Spleen (tissue), 11 donors: ENCODE measurements at regions not wholly inside any gene's neighbourhood (a gene's known extent, or its start where the extent isn't known, plus 50 kb on each side); places are given as distances from the start of the nearest gene placed in this dataset.

Source experiments
- DNase-seq: peaks from one replicate; pipeline ENCODE4 v3.0.0-alpha.2; 2020
- H3K27ac ChIP-seq, 8 donors: fragments of 200-600 bp; sonication (generic) in 7 of 8; 1 replicate in 4 of 8; 2 replicates in 4 of 8; pipeline versions ENCODE4 v1.5.0 to v1.8.0; 2016 to 2021; ENCODE audit warnings: inconsistent platforms in 4 of 8, mild to moderate bottlenecking in 4 of 8, moderate library complexity in 1 of 8
- H3K27me3 ChIP-seq, 7 donors: fragments of 200-600 bp; sonication (generic) in 6 of 7; replicated peaks in 1 of 7; 1 replicate in 4 of 7; 2 replicates in 3 of 7; pipeline versions ENCODE4 v1.5.0 to v1.8.0; 2016 to 2021; ENCODE audit warnings: inconsistent platforms in 3 of 7, mild to moderate bottlenecking in 1 of 7
- H3K36me3 ChIP-seq, 6 donors: fragments of 200-600 bp; sonication (generic) in 5 of 6; 1 replicate in 4 of 6; 2 replicates in 2 of 6; pipeline versions ENCODE4 v1.5.0 to v1.8.0; 2016 to 2021; ENCODE audit warnings: inconsistent platforms in 2 of 6
- H3K4me1 ChIP-seq, 6 donors: fragments of 200-600 bp; sonication (generic) in 5 of 6; 1 replicate in 3 of 6; 2 replicates in 3 of 6; pipeline versions ENCODE4 v1.5.0 to v1.8.0; 2016 to 2021; ENCODE audit warnings: inconsistent platforms in 3 of 6
- H3K4me3 ChIP-seq, 8 donors: fragments of 200-600 bp; sonication (generic) in 7 of 8; 1 replicate in 4 of 8; 2 replicates in 4 of 8; pipeline versions ENCODE4 v1.5.0 to v1.8.0; 2016 to 2021; ENCODE audit warnings: inconsistent platforms in 4 of 8, mild to moderate bottlenecking in 4 of 8, moderate library complexity in 2 of 8
- H3K9me3 ChIP-seq, 8 donors: fragments of 200-600 bp; sonication (generic) in 7 of 8; 1 replicate in 4 of 8; 2 replicates in 4 of 8; pipeline versions ENCODE4 v1.5.0 to v1.8.0; 2016 to 2021; ENCODE audit warnings: inconsistent platforms in 4 of 8
- POLR2A ChIP-seq, 3 donors: fragments of 450-650 bp; IDR thresholded peaks; one replicate each; pipeline ENCODE4 v1.5.1; 2017; ENCODE audit warnings: antibody characterized with exemption in 3 of 3, mild to moderate bottlenecking in 1 of 3
- POLR2AphosphoS5 ChIP-seq, 3 donors: sonication (generic); formaldehyde crosslinking; IDR thresholded peaks; one replicate each; pipeline ENCODE4 v1.5.1; 2017; ENCODE audit warnings: antibody characterized with exemption in 3 of 3
- WGBS, 5 donors: extraction: QIAGEN DNeasy Blood & Tissue Kit in 3 of 5; methylation state at CpG; one replicate each; pipeline versions ENCODE4 v1.1.5 to v1.1.7; 2013 to 2018; 5-methylcytosine and 5-hydroxymethylcytosine counted together
- intact Hi-C: fragments of 100-400 bp; cut with DNase I; formaldehyde crosslinking; loops from one replicate; pipeline ENCODE4 v1.15.0; 2023; ENCODE audit warnings: low total_unique reads
- TF ChIP-seq, protein P1 (sequence below), 11 experiments: fragments of 200-600 bp in 7 of 11; fragments of 450-650 bp in 4 of 11; sonication (generic) in 4 of 11; IDR thresholded peaks in 8 of 11; conservative IDR thresholded peaks in 3 of 11; 1 replicate in 7 of 11; 2 replicates in 4 of 11; pipeline versions ENCODE4 v1.4.0 to v1.8.0; 2016 to 2021; ENCODE audit warnings: antibody characterized with exemption in 11 of 11, inconsistent platforms in 4 of 11, mild to moderate bottlenecking in 1 of 11
- donor health status: healthy with polysubstance abuse.
- donor health status: DM: no; HTN: no; CAD: no; lungs with moderate emphysema.
- donor health status: DM: no; HTN: no; CAD: no.
- donor health status: Bipolar disorder and iron deficiency.
- donor health status: healthy.
- donor health status: DM: no; HTN: no; CAD: no.
- donor health status: DM: yes; HTN: yes; CAD: no.

DNA sequence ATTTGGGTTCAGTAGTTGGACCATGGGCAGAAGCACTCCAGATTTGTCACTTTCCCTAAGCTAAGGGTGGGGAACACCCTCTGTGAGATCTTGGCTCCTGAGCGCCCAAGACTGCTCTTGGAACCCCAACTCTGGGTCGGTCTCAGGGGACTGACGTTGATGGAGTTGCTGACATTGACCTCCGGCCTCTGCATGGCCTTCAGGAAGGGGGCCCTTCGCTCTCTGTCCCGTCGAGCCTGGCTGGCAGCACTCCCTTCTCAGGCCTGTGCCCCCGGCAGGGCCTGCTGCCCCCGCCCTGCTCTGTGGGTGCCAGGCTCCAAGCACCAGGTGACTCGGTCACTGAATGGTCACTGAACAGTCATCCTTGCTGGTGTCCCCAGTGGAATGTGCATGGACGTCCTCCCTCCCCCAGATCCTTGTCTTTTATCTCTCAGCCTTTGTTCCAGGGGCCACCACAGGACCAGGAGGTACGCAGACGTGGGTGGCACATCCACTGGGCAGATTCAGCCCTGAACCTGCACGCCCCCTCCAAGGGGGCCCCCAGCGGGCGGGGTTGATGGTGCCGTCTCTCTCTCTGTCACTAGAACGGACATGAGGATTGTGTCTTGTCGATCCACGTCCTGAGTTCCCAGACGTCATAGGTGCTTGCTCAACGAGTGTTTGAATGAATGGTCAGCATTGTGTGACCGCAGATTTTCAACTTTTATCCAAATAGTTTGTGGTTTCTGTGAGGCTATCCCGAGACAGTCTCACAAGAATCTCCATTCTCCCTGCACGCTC lies 314.5 kb downstream of the SEC14L1 start:
- Histone ChIP-seq H3K36me3 (peaks cover 0 to 31% (median 0%) of the 10 kb centered on the region in 6 donors), H3K4me1 (peaks cover 73 to 100% (median 97%) of the 10 kb centered on the region in 6 donors), H3K27ac (peak overlapping the region; percentile 83 to 97 (median 92)), H3K27me3 (no peaks in the 10 kb centered on the region), H3K4me3 (peak overlapping the region; percentile 53 to 81 (median 69)), H3K9me3 (no peaks in the 10 kb centered on the region)
- WGBS, 5 donors: 56 to 66% (median 63%) methylated on average over 25 of the region's 25 CpGs
- DNase-seq: peak; percentile 81
- intact Hi-C loops: no loop called here
- peak in 1 of 3 donors; percentile 45 for TF ChIP-seq POLR2AphosphoS5 (IDR thresholded peaks at IDR 0.05)
- TF ChIP-seq, protein P1, sequence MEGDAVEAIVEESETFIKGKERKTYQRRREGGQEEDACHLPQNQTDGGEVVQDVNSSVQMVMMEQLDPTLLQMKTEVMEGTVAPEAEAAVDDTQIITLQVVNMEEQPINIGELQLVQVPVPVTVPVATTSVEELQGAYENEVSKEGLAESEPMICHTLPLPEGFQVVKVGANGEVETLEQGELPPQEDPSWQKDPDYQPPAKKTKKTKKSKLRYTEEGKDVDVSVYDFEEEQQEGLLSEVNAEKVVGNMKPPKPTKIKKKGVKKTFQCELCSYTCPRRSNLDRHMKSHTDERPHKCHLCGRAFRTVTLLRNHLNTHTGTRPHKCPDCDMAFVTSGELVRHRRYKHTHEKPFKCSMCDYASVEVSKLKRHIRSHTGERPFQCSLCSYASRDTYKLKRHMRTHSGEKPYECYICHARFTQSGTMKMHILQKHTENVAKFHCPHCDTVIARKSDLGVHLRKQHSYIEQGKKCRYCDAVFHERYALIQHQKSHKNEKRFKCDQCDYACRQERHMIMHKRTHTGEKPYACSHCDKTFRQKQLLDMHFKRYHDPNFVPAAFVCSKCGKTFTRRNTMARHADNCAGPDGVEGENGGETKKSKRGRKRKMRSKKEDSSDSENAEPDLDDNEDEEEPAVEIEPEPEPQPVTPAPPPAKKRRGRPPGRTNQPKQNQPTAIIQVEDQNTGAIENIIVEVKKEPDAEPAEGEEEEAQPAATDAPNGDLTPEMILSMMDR (IDR thresholded peaks at IDR 0.05 in 8 of 11, conservative IDR thresholded peaks at IDR 0.05 in 3 of 11): no peak

DNA sequence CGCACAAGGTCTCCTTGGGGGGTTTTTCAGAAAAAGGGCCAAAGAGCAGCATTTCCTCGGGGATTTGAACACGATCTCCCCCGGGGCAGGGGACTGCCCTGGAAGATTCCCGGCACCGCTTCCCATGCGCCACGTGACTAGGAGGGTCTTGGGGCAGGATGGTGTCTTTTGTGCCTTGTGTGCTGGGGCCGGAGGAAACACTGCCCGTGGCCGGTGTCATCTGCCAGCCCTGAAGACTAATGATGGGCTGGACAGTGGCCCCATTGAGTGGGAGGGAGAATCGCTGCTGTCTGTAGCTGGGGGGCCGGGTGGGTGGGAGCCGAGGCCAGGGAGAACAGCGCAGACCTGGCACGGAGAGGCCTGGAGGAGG lies 315.1 kb downstream of the SEC14L1 start:
- intact Hi-C loops: no loop called here
- Histone ChIP-seq H3K9me3 (no peaks in the 10 kb centered on the region), H3K4me1 (peaks cover 72 to 100% (median 97%) of the 10 kb centered on the region in 6 donors), H3K27me3 (no peaks in the 10 kb centered on the region), H3K4me3 (peak overlapping the region in 7 of 8 donors; percentile 53 to 81 (median 71)), H3K27ac (peak overlapping the region; percentile 83 to 97 (median 92)), H3K36me3 (peaks cover 0 to 31% (median 0%) of the 10 kb centered on the region in 6 donors)
- TF ChIP-seq POLR2AphosphoS5 (IDR thresholded peaks at IDR 0.05): no peak
- TF ChIP-seq, protein P1 (IDR thresholded peaks at IDR 0.05 in 8 of 11, conservative IDR thresholded peaks at IDR 0.05 in 3 of 11): no peak
- no peak for TF ChIP-seq POLR2A (IDR thresholded peaks at IDR 0.05)
- 69 to 84% (median 82%) methylated on average over 12 to 16 of the region's 16 CpGs for WGBS, 5 donors
- peak; percentile 77 for DNase-seq

DNA sequence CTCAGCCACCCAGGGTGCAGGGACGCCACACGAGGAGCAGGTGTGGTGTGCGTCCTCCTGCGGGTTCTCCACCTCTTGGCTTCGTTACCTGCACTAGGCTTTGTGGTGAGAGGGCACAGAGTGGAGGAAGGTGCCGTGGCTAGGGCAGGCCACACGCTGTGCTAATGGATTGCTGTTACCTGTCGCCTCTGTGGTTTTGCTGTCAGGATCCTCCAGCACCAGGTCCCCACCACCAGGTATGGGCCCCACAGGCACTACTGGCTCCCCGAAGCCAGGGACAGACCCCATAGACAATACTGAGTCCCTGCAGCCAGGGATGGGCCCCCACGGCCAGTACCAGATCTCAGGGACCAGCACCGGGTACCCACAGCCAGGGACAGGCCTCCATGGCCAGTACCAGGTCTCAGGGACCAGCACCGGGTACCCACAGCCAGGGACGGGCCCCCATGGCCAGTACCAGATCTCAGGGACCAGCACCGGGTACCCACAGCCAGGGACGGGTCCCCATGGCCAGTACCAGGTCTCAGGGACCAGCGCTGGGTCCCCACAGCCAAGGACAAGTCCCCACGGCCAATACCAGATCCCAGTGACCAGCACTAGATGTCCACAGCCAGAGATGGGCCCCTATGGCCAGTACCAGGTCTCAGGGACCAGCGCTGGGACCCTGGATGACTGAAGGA lies 315.6 kb downstream of the SEC14L1 start:
- H3K4me1 ChIP-seq: peaks cover 76 to 100% (median 98%) of the 10 kb centered on the region in 6 donors
- no peak for TF ChIP-seq POLR2A (IDR thresholded peaks at IDR 0.05)
- TF ChIP-seq POLR2AphosphoS5 (IDR thresholded peaks at IDR 0.05): peak; percentile 47 to 59 (median 52)
- TF ChIP-seq, protein P1 (IDR thresholded peaks at IDR 0.05 in 8 of 11, conservative IDR thresholded peaks at IDR 0.05 in 3 of 11): no peak
- intact Hi-C loops: no loop called here
- peak; percentile 79 for DNase-seq
- peaks cover 0 to 31% (median 0%) of the 10 kb centered on the region in 6 donors for H3K36me3 ChIP-seq
- peak overlapping the region in 6 of 8 donors; percentile 53 to 81 (median 72) for H3K4me3 ChIP-seq
- H3K9me3 ChIP-seq: no peaks in the 10 kb centered on the region
- peak overlapping the region; percentile 83 to 97 (median 92) for H3K27ac ChIP-seq
- no peaks in the 10 kb centered on the region for H3K27me3 ChIP-seq
- 72 to 86% (median 77%) methylated on average over 16 to 18 of the region's 18 CpGs for WGBS, 5 donors
